ENCODE measurements at regions not wholly inside any gene's neighbourhood (a gene's known extent, or its start where the extent isn't known, plus 50 kb on each side); places are given as distances from the start of the nearest gene placed in this dataset.

DNA sequence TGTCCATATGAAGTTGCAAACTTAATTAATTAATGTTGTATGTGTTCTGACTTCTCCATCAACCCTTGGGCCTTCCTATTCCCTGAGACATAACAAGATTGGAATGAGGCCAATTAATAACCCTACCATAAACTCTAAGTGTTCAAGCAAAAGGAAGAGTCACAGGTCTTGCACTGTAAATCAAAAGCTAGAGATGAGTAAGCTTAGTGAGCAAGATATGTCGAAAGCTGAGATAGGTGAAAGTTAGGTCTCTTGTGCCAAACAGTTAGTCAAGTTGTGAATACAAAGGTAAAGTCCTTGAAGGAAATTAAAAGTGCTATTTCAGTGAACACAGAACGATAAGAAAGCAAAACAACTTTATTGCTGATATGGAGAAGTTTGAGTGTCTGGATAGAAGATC, 58.2 kb upstream of the GPRIN3 start:
- WGBS (ENCODE audit: insufficient coverage) = 100% methylated on average over 1 of the region's 2 CpGs
- H3K4me1 Mint-ChIP-seq = no peaks in the 10 kb centered on the region

DNA sequence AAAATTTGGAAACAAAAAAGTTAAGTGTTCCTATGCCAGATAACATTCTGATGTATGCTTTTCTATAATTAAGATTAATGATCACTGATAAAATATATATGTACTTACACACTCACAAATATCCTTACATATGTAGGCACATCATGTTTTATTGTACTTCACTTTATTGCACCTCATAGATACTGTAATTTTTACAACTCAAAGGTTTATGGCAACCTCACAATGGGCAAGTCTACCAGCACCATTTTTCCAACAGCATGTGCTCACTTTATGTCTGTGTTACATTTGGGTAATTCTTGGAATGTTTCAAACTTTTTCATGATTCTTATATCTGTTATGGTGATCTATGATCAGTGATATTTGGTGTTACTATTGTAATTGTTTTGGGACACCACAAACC, 57.8 kb upstream of the GPRIN3 start:
- ATAC-seq (ENCODE audit: low read depth) = no peak
- no peaks in the 10 kb centered on the region for H3K4me1 Mint-ChIP-seq
- H3K4me2 ChIP-seq (replicated peaks; ENCODE audit: low read depth, low read length, poor library complexity, severe bottlenecking) = no peak overlapping the region
- H3K36me3 ChIP-seq (replicated peaks in 1 of 2; ENCODE audit: control extremely low read depth in 1 of 2, control insufficient read depth in 1 of 2, extremely low read depth in 1 of 2, insufficient read depth in 2 of 2, low read length in 1 of 2) = no peaks in the 10 kb centered on the region
- no peak overlapping the region for H3K27ac ChIP-seq (ENCODE audit: low read length in 2 of 2)
- no peak overlapping the region for H3K4me3 ChIP-seq (ENCODE audit: control extremely low read depth in 1 of 5, extremely low read depth in 1 of 5, insufficient read depth in 1 of 5, low read depth in 2 of 5, low read length in 4 of 5)
- H3K9me3 Mint-ChIP-seq (ENCODE audit: insufficient read depth) = no peaks in the 10 kb centered on the region
- H2AFZ ChIP-seq (ENCODE audit: insufficient read depth, low read depth, low read length, poor library complexity, severe bottlenecking) = no peak overlapping the region
- H3K79me2 ChIP-seq (ENCODE audit: control insufficient read depth, insufficient read depth, low read length) = no peaks in the 10 kb centered on the region
- peaks cover 0 to 3% (median 0%) of the 10 kb centered on the region in 3 donors for H3K9me3 ChIP-seq (ENCODE audit: control extremely low read depth in 1 of 3, control insufficient read depth in 2 of 3, insufficient read depth in 1 of 3, low read length in 2 of 3)
- H3K27ac Mint-ChIP-seq = no peak overlapping the region
- TF ChIP-seq, protein P1, sequence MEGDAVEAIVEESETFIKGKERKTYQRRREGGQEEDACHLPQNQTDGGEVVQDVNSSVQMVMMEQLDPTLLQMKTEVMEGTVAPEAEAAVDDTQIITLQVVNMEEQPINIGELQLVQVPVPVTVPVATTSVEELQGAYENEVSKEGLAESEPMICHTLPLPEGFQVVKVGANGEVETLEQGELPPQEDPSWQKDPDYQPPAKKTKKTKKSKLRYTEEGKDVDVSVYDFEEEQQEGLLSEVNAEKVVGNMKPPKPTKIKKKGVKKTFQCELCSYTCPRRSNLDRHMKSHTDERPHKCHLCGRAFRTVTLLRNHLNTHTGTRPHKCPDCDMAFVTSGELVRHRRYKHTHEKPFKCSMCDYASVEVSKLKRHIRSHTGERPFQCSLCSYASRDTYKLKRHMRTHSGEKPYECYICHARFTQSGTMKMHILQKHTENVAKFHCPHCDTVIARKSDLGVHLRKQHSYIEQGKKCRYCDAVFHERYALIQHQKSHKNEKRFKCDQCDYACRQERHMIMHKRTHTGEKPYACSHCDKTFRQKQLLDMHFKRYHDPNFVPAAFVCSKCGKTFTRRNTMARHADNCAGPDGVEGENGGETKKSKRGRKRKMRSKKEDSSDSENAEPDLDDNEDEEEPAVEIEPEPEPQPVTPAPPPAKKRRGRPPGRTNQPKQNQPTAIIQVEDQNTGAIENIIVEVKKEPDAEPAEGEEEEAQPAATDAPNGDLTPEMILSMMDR (IDR thresholded peaks at IDR 0.05) = no peak
- no peak for TF ChIP-seq EZH2 (IDR thresholded peaks at IDR 0.05; ENCODE audit: borderline replicate concordance, insufficient read depth, low read depth, low read length, poor library complexity, severe bottlenecking)
- no peak for DNase-seq
- H4K20me1 ChIP-seq (ENCODE audit: control insufficient read depth, insufficient read depth, low read length, poor library complexity, severe bottlenecking) = no peaks in the 10 kb centered on the region
- H3K27me3 Mint-ChIP-seq = no peaks in the 10 kb centered on the region
- H3K4me1 ChIP-seq (ENCODE audit: control insufficient read depth in 2 of 2, insufficient read depth in 2 of 2, low read length in 2 of 2) = no peaks in the 10 kb centered on the region
- H3K4me3 Mint-ChIP-seq = no peak overlapping the region
- intact Hi-C loops (cut with micrococcal nuclease) = no loop called here
- POLR2A ChIA-PET = no interaction called here
- CTCF ChIA-PET = no interaction called here
- peaks cover 0 to 3% (median 0%) of the 10 kb centered on the region in 4 experiments for H3K27me3 ChIP-seq (replicated peaks in 1 of 4; ENCODE audit: control extremely low read depth in 1 of 4, control insufficient read depth in 3 of 4, insufficient read depth in 4 of 4, low read length in 3 of 4)
- no peak overlapping the region for H3K9ac ChIP-seq (ENCODE audit: low read length)

More for the DNA sequence above, 58.2 kb upstream of the GPRIN3 start:
- Histone ChIP-seq H3K79me2 (ENCODE audit: control insufficient read depth, insufficient read depth, low read length) (no peaks in the 10 kb centered on the region), H3K27ac (ENCODE audit: low read length in 2 of 2) (no peak overlapping the region), H3K4me3 (ENCODE audit: control extremely low read depth in 1 of 5, extremely low read depth in 1 of 5, insufficient read depth in 1 of 5, low read depth in 2 of 5, low read length in 4 of 5) (no peak overlapping the region), H4K20me1 (ENCODE audit: control insufficient read depth, insufficient read depth, low read length, poor library complexity, severe bottlenecking) (no peaks in the 10 kb centered on the region), H2AFZ (ENCODE audit: insufficient read depth, low read depth, low read length, poor library complexity, severe bottlenecking) (no peak overlapping the region), H3K4me2 (replicated peaks; ENCODE audit: low read depth, low read length, poor library complexity, severe bottlenecking) (no peak overlapping the region), H3K9ac (ENCODE audit: low read length) (no peak overlapping the region), H3K4me1 (ENCODE audit: control insufficient read depth in 2 of 2, insufficient read depth in 2 of 2, low read length in 2 of 2) (no peaks in the 10 kb centered on the region), H3K27me3 (replicated peaks in 1 of 4; ENCODE audit: control extremely low read depth in 1 of 4, control insufficient read depth in 3 of 4, insufficient read depth in 4 of 4, low read length in 3 of 4) (peaks cover 0 to 3% (median 0%) of the 10 kb centered on the region in 4 experiments), H3K9me3 (ENCODE audit: control extremely low read depth in 1 of 3, control insufficient read depth in 2 of 3, insufficient read depth in 1 of 3, low read length in 2 of 3) (peaks cover 0 to 3% (median 0%) of the 10 kb centered on the region in 3 donors), H3K36me3 (replicated peaks in 1 of 2; ENCODE audit: control extremely low read depth in 1 of 2, control insufficient read depth in 1 of 2, extremely low read depth in 1 of 2, insufficient read depth in 2 of 2, low read length in 1 of 2) (no peaks in the 10 kb centered on the region)
- TF ChIP-seq EZH2 (IDR thresholded peaks at IDR 0.05; ENCODE audit: borderline replicate concordance, insufficient read depth, low read depth, low read length, poor library complexity, severe bottlenecking) = no peak
- TF ChIP-seq, protein P1 (IDR thresholded peaks at IDR 0.05) = no peak
- Mint-ChIP-seq H3K4me3 (no peak overlapping the region), H3K27ac (no peak overlapping the region), H3K27me3 (no peaks in the 10 kb centered on the region), H3K9me3 (ENCODE audit: insufficient read depth) (no peaks in the 10 kb centered on the region)
- no peak for DNase-seq
- intact Hi-C loops (cut with micrococcal nuclease) = no loop called here
- ATAC-seq (ENCODE audit: low read depth) = no peak
- CTCF ChIA-PET = no interaction called here
- POLR2A ChIA-PET = no interaction called here
